ENCODE measurements at regions not wholly inside any gene's neighbourhood (a gene's known extent, or its start where the extent isn't known, plus 50 kb on each side); places are given as distances from the start of the nearest gene placed in this dataset.

DNA sequence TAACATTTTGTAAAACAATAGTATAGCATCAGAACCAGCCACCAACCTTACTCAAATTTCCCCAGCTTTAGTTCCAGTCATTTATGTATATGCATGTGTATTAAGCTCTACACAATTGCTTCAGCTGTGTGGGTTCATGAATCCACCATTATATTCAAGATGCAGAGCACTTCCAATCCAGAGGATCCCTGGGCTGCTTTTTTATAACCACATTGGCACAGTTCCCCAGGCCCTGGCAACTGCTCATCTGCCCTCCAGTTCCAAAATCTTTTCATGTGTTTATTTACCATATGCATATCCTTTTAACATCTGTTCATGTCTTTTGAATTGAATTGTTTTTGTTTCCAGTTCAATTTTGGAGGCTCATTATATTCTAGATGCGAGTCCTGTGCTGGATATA lies 482.9 kb upstream of the HS6ST1 start:
- TF ChIP-seq, protein P1, sequence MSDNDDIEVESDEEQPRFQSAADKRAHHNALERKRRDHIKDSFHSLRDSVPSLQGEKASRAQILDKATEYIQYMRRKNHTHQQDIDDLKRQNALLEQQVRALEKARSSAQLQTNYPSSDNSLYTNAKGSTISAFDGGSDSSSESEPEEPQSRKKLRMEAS (IDR thresholded peaks at IDR 0.05), result no peak
- TF ChIP-seq, protein P2, sequence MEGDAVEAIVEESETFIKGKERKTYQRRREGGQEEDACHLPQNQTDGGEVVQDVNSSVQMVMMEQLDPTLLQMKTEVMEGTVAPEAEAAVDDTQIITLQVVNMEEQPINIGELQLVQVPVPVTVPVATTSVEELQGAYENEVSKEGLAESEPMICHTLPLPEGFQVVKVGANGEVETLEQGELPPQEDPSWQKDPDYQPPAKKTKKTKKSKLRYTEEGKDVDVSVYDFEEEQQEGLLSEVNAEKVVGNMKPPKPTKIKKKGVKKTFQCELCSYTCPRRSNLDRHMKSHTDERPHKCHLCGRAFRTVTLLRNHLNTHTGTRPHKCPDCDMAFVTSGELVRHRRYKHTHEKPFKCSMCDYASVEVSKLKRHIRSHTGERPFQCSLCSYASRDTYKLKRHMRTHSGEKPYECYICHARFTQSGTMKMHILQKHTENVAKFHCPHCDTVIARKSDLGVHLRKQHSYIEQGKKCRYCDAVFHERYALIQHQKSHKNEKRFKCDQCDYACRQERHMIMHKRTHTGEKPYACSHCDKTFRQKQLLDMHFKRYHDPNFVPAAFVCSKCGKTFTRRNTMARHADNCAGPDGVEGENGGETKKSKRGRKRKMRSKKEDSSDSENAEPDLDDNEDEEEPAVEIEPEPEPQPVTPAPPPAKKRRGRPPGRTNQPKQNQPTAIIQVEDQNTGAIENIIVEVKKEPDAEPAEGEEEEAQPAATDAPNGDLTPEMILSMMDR (IDR thresholded peaks at IDR 0.05; ENCODE audit: low read depth, low read length, missing input control), result no peak
- TF ChIP-seq, protein P3, sequence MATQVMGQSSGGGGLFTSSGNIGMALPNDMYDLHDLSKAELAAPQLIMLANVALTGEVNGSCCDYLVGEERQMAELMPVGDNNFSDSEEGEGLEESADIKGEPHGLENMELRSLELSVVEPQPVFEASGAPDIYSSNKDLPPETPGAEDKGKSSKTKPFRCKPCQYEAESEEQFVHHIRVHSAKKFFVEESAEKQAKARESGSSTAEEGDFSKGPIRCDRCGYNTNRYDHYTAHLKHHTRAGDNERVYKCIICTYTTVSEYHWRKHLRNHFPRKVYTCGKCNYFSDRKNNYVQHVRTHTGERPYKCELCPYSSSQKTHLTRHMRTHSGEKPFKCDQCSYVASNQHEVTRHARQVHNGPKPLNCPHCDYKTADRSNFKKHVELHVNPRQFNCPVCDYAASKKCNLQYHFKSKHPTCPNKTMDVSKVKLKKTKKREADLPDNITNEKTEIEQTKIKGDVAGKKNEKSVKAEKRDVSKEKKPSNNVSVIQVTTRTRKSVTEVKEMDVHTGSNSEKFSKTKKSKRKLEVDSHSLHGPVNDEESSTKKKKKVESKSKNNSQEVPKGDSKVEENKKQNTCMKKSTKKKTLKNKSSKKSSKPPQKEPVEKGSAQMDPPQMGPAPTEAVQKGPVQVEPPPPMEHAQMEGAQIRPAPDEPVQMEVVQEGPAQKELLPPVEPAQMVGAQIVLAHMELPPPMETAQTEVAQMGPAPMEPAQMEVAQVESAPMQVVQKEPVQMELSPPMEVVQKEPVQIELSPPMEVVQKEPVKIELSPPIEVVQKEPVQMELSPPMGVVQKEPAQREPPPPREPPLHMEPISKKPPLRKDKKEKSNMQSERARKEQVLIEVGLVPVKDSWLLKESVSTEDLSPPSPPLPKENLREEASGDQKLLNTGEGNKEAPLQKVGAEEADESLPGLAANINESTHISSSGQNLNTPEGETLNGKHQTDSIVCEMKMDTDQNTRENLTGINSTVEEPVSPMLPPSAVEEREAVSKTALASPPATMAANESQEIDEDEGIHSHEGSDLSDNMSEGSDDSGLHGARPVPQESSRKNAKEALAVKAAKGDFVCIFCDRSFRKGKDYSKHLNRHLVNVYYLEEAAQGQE (IDR thresholded peaks at IDR 0.05), result no peak
- TF ChIP-seq RAD21 (IDR thresholded peaks at IDR 0.05) (no peak), TAF1 (conservative IDR thresholded peaks at IDR 0.05) (no peak)

Data from liver (tissue), 3 donors.